ENCODE measurements at regions not wholly inside any gene's neighbourhood (a gene's known extent, or its start where the extent isn't known, plus 50 kb on each side); places are given as distances from the start of the nearest gene placed in this dataset.

GRCh38 chr6:142697922-142698321 is 247.1 kb downstream of the HIVEP2 start:
- no peak for TF ChIP-seq LEF1 (IDR thresholded peaks at IDR 0.05; ENCODE audit: borderline replicate concordance)
- no peak for TF ChIP-seq FOXA1 (IDR thresholded peaks at IDR 0.05)
- TF ChIP-seq HDGF (IDR thresholded peaks at IDR 0.05; ENCODE audit: borderline replicate concordance), result no peak
- TF ChIP-seq BHLHE40 (IDR thresholded peaks at IDR 0.05; ENCODE audit: borderline replicate concordance), result no peak
- no peak for TF ChIP-seq FOXM1 (IDR thresholded peaks at IDR 0.05; ENCODE audit: borderline replicate concordance)
- no peak for TF ChIP-seq CTBP1 (IDR thresholded peaks at IDR 0.05; ENCODE audit: borderline replicate concordance)
- no peak for TF ChIP-seq SUZ12 (IDR thresholded peaks at IDR 0.05)
- no peak for TF ChIP-seq SP1 (IDR thresholded peaks at IDR 0.05)
- no peak for TF ChIP-seq TARDBP (IDR thresholded peaks at IDR 0.05)
- TF ChIP-seq ARNT (IDR thresholded peaks at IDR 0.05), result no peak
- no peak for TF ChIP-seq ZNF384 (IDR thresholded peaks at IDR 0.05)
- no peak for TF ChIP-seq NFRKB (IDR thresholded peaks at IDR 0.05)

All from HEK293T (cell line).